ENCODE measurements at regions not wholly inside any gene's neighbourhood (a gene's known extent, or its start where the extent isn't known, plus 50 kb on each side); places are given as distances from the start of the nearest gene placed in this dataset.
A peak's percentile ranks its signal among the peaks of the same experiment; 100 is the strongest.
"Not testable (repeated sequence)": the region's sequence is repeated elsewhere in the genome, so short reads cannot be mapped to it uniquely, and the experiment has no call there.

DNA sequence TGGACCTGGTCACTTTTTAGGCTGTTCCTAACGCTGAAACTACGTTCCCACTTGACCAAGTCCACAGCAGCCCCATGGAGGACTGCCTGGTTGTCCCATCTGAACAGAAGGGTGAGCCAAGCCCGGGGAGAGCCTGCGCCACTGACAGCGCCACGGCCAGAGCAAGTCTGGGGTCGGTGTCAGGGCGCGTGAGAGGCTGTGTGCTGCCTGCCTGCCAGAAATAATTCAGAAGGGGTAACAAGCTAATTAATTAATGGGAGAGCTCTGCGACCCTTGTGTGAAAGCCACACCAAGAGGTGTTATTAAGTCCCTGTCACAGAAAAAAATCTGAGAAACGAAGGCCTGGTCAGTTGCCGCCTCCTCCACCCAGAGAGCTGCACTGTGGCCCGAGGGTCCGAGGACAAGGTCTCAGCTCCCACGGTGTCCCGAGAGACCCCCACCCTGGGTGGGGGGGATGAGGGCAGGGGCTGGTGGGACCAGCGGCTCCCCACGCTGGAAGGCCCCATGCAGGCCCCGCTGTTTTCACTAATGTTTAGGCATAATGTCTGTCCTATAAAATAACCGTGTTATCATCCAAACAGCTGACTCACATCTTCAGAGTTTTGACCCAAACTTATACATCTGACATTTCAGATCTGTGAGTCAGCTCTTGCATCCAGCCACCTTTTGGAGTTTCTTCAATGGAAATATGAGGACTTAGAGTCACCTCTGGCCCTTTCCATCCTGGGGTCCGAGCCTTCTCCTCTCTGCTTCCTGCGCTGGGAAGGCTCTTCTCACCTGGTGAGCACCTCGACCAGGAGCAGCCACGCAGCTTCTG is 58.5 kb downstream of the DLL1 start:
- no peak for DNase-seq (ENCODE audit: low spot score)

DNA sequence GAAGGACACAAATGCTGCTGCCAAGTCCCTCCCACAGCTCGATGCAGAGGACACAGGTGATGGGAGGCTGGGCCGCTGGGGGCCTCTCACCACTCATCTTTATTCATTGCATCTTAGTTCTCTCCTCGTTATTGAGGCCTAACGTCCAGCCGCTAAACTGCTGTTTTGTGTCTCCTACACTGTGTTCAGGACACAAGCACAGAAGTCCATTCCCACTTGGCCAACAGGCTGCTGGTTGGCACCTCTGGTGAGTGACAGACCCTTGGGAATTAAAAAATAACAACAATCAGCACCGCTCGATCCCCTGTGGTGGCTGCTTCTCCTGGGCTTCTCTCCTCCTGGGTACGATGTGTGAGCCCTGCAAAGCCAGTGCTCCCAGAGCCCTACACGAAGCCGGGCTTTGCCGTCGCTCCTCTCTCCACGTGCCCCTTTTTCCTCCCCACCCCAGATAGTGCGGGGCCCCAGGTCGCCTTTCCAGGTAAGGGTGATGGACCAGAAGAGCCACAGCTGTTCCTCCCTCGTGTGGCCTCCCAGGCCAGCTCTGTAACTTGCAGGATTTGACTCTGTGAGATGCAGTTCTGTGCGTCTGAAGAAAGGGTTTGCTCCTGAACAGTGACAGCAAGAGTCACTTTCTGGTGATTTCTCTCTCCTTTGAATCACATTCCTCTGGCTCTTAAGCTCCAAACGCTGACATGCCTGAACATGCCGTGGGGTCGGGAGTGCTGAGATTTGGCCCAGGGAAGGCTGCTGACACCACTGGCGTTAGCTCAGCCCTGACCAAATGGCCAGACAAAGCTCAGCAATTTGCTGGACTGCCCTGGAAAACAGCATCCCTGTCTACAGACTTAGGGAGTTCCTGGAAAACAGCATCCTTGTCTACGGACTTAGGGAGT is 59.3 kb downstream of the DLL1 start:
- no peak for DNase-seq (ENCODE audit: low spot score)

DNA sequence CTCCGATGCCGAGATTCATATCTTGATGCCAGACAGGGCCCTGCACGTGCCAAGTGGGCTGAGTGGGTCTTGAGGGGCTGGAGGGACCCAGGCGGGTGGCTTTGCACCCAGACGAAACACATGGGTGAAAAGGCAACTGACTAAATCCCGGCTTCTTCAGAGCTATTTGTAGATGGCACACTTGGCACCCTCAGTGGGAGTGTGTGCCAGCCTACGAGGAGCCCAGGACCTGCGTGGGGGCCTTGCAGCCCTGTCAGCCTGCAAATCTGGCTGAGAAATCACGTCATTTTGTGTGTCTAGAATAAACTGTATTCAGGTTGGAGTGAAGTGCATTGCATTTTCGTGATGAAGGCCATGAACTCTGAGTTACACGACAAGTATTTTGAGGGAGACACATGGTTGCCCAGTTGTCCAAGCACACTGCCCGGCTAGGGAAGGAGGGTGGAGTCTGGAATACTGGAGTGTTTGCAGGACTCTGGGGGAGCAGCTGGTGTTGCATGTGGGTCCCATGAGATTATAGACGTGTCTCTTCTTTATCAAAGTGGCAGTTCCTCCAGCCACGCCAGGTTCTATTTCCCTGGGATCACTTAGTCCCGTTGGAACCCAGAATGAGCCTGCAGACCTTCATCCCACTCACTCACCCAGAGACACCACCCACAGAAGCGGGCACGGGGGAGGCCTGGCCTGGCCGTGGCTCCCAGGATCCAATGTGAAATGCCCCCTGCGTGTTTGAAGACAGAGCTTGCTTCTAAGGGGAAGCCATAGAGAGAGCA is 60.2 kb downstream of the DLL1 start:
- DNase-seq (ENCODE audit: low spot score) = no peak

DNA sequence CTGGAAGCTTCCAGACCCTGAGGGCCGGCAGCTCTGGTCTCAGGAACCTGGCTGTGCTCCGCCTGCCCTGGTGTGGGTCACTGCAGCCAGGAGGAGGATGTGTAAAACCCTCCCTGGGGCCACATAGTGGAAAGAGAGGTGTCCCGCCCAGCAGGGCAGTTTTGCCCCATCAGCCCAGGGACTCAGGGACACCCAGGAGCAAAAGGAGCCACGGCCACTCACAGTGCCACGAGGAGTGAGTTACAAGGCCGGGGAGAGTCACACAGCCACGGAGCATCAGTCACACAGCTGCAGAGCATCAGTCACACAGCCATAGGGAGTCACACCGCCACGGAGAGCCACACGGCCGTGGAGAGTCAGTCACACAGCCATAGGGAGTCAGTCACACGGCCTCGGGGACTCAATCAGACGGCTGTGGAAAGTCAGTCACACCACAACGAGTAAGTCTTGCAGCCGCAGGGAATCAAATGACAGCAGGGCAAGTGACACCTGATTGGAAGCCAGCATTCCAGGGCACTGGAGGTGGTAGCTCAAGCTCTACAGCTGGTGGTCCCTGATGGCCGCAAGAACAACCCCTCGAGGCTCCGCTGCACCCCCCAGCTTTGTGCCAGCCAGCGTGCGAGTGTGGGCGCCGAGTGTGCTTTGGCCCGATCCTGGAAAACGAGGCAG is 60.9 kb downstream of the DLL1 start:
- DNase-seq (ENCODE audit: low spot score) = no peak

DNA sequence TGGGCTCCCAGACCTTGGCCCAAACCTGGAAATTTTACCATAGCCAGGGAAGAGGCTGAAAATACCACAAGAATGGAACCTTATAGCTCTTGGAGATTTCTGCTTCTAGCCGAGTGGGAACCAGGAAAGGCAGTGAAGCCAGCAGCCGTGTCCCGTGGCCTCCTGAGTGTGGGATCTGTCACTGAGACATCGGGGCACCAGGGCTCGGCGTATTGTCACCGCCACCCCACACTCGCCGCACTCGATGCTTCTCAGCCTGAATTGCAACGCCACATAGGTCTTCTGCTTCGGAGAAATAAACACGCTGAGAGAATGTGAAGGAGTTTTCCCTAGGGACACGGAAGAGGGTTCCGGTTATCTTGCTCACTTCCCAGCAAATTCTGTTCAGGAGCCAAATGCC is 61.5 kb downstream of the DLL1 start:
- DNase-seq (ENCODE audit: low spot score) = no peak

DNA sequence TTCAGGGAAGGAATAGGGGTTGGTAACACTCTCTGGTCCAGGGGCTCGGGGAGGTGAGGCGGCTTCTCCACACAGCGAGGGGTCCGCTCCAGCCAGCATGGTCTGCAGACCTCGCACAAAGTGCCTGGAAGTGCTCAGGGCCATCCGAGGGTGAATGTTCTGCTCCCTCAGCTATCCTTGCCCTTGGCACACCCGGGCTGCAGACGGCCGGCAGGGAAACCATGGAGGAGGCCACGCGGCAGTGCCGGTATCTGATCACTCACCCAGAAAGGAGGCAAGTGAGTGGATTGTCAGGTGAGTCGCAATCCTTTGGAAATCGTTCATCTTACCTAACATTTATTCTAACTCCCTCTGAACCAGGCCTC is 62.0 kb downstream of the DLL1 start:
- DNase-seq (ENCODE audit: low spot score) = no peak

DNA sequence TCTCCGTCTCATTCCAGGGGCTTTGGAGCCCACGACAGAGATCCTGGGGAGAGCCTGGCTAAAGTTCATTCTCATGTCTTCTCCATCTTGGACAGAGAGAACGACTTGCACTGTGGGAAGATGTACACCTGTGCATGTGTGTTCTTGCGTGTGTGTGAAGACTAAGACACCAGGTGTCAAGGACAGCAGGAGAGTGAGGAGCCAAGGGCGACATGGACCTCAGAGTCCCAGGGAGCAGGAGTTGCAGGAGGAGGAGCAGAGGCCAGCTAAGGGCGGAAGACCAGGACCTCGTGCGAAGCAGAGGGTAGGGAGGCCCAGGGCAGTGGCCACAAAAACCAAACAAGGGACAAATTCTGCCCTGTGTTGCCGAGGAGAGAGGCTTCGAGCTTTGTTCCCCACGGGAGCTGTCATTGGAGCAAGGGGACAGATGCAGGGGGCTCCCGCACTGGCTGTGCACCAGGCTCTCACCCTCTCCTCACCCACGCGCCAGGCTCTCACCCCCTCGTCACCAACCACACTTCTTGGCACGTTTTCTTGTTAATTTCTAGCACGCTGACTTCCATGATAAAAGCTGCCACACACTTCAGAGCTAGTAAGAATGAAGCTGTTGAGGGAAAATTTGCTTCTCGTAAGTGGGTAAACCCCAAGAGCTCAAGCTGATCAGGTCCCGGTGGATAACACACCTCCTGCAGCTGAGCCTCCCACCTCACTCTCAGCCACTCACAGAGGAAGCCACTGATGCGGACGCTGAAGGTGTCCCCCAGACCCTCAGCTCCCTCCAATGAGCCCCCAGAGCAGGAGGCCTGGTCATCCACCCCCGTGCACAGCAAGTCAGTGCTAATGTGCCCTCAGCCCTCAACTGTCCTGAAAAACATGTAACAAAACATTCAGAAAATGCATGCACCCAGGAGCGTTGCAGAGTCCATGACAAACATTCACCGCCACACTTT is 62.6 kb downstream of the DLL1 start:
- DNase-seq (ENCODE audit: low spot score) = no peak

DNA sequence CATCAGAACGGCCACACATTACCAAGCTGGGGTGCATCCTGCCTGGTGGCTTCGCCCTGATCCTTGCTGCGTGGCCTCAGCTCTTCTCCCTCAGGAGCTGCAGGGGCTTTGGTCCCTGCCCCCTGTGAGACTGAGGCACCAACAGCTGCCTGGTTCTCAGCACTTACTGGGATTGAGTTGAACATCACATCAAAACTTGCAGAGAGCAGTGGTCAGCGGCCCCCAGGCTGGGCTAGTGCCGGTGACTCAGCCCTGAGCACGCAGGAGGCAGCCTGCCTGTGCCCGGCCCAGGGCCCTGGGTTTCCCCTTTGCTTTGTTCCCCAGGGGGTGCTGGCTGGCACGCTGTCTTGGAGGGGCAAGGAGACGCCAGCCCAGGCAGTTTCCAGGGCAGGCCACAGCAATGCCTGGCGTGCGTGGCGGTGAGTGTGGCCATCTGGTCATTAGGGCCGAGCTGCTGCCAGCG is 63.3 kb downstream of the DLL1 start:
- DNase-seq (ENCODE audit: low spot score) = no peak

DNA sequence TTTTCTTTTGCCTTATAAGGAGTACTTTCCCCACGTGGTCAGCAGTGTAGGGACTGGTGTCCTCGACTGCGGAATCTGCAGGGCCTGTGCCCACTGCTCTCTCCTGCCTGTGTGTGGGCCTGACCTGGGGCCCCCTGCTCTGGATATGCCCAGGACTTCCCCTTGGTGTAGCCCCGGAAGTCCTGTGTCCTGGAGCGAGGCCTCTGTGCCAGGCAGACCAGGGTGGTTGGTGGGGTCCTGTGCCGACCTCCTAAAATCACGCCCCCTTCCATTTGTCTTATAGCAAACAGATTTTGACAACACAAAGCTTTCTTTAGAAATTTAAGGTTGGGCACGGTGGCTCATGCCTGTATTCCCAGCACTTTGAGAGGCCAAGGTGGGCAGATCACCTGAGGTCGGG is 64.2 kb downstream of the DLL1 start:
- no peak for DNase-seq (ENCODE audit: low spot score)

DNA sequence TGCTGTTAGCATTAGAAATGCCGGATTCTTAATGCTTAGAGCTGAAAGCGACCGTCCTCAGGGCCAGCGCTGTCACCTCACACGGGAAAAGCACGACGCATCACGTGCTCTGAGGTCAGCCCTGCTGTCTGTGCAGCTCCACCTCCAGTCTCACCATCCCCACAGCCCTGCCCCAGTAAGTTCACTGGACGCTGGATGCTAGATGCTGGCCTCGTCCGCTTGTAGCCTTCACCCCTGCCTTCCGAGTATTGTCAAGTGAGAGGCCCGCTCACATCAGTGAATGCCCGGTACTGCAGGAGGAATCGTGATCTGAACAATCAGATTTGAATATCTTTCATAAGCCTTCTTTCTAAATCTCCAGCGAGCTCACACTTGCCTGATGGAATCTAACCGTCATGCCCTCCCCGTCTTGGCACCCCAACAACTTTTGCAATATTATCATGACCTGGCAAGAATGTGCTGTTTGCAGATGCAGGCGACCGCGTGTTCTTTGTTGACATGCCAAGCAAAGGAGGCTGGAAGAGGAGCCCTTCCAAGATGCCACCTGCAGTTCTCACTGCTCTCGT is 64.9 kb downstream of the DLL1 start:
- DNase-seq (ENCODE audit: low spot score) = no peak

DNA sequence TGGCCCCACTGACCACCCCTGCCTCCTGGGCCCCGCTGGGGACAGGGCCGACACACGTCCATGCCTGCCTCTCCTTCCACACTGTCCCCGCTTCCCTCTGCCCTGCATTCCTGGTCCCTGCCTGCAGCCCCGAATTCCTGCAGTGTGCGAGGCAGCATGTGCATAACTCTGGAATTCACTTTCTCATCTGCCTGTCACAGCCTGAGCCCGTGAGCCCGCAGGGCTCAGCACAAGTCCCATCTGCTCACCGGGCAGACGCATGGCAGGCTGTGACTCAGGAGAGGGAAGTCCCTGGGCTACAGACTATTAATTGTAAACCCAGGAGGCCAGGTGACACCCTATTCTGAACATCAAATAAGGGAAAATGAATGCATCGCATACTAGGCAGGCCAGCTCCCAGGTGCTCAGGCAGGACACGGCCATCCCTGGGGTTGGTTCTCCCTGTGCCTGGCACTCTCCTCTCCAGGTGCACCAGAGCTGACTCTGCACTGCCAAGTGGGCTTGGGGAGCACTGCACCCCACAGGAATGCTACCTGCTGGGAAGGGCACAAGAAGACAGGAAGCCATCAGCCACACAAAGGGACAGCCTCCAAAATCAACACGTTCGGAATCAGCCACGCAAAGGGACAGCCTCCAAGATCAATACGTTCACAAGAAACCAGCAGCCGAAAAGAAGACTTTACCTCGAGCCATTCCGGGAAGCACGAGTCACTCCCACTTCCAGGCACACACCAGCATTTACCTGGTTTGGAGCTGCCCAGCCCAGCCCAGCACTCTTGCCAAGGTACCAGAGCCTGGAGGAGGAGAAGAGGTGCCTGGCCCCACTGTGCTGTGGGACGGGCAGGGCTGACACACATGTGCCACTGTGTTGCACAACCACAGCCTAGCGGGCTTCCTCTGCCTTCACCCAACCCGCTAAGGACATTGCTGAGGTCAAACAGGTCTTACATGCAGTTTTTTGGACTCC is 65.9 kb downstream of the DLL1 start:
- peak; percentile 87 for DNase-seq (ENCODE audit: low spot score)

DNA sequence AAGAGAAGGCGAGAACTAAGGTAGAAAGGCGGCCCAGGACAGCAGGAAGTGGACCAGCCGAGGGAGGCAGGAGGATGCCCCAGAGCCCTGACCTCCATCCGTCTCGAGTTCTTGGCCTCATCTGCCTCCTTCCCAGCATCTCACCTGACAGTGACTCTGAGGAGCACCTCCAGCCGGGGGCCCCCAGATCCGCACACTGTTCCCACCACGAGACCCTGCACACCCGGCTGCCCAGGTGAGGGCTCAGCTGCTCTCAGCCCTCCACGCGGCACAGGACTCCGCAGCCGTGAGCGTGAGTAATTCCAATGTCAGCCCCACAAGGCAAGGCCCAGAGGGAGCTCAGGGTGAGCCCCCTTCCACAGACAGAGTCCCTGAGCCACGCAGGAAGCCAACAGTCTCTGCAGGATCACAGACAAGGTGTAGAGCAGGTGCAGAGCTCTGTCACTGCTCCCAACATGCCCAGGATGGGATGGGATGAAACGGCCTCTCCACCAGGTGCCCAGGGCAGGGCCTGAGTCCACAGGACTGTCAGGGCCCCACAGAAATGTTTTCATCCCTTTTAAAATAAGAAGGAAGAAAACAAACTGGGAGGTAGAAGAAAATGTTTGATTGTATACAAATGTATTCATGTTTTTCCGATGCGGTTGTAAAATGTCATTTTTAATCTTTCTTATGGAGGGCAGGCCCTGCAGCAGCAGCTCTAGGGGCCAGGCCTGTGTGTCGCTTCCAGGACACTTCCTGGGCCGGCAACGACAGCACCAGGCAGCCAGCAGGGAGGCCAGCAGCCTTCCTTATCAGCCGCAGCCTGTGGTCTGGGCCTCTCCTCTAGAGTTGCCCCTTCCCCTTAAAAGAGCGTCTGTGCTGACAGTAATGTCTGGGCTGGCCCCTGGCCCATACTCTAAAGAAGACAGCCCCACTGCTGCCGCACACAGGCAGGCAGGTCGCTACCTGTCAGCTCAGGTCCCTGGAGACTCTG is 66.9 kb downstream of the DLL1 start:
- DNase-seq (ENCODE audit: low spot score) = no peak

DNA sequence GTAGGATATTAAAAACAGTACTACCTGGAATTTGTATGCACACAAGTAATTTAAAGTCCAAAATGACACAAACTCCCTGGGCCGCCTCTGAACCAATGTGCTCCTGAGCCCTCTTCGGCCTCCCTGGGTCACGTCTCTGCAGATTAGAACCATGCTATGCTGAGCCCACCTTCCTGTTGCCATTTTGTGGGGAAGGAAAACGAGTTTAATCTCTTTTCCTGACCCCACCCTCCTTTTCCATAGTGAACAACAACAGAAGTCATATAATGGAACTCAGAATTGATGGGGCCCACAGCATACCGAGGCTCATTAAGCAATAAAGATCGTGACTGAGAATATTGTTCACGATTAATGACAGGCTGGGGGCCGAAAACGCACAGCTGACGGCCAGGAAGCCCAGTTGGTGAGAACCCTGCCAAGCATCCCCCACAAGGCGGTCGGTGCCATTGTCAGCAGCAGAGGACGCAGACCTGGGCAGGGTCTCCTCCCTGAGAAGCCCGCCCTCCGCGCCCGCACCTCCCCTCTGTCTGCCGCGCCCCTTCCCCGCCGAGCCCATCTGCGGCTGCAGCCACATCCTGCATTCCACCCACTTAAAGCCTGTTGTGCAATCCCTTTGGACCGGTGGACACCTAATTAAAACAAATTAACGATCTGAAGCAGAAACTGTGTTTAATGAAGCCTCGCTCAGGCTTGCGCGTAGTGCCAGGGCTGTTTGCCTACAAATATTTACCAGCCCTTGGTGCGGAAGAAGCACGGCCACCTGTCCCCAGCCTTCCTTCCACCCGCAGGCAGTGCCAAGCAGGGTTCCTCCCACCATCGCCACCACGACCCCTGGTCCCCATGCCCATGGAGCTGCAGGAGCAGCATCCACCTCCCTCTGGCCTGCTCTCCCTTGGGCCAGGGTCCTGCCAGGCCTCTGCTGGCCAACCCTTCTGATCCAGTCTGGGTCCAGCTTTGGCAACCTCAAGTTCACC is 68.1 kb downstream of the DLL1 start:
- DNase-seq (ENCODE audit: low spot score) = peak; percentile 68

DNA sequence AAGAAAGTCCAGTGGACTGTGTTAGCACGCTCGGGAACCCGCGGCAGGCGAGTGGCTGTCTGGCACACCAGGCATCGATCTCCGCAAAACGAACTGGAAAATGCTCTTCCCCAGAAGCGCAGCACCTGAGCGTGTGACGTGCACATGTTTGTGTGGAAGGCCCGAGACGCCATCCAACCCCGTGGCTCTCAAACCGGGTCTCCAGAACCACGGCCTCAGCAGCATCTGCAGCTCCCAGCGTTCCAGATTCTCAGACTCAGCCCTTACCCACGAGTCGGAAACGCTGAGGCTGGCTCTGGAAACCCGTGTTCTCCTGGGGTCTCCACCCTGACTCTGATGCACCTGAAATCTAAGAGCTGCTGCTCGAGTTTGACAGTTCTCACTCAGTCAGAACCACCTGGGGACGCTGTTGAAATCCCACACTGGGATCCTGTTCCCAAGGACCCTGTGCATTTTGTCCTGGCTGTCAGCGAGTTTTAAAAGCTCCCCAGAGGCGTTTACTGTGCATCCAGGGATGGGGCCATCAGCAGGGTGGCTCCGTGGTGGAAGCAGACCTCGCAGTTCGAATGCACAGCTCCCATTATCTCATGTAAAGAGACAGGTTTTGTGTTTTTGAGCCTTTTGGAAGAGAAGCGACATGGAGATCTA is 69.0 kb downstream of the DLL1 start:
- DNase-seq (ENCODE audit: low spot score) = no peak

DNA sequence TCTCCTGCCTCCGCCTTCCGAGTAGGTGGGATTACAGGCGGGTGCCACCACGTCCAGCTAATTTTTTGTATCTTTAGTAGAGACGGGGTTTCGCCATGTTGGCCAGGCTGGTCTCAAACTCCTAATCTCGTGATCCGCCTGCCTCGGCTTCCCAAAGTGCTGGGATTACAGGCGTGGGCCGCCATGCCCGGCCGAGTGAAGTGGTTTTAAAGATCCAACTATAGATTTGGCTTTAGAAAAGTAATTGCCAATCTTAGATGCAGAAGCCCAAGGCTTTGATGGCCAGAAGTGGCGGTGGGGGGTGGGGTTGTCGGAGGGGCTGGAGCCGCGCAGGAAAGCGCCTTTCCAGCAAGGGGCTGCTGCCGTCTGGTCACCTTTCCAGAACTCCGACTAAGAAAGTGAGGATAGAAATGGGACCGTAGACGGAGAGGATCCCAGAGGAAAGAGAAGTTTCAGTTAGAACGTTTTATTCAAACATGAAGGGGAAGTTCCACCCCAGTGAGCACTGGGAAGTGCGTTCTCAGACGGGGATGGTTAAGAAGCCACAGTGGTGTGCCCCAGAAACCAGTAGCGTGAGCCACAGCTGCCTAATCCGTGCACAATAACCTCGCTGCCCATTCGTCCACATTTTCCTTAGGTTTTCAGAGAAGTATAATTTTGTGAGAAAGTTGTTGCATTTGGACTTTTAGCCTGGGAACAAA is 69.7 kb downstream of the DLL1 start:
- no peak for DNase-seq (ENCODE audit: low spot score)

DNA sequence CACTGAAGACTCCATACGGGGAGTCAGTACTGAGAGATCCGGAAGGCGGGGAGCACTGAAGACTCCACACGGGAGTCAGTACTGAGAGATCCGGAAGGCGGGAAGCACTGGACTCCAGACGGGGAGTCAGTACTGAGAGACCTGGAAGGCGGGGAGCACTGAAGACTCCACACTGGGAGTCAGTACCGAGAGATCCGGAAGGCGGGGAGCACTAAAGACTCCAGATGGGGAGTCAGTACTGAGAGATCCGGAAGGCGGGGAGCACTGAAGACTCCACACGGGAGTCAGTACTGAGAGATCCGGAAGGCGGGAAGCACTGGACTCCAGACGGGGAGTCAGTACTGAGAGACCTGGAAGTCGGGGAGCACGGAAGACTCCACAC is 77.2 kb downstream of the DLL1 start:
- DNase-seq (ENCODE audit: low spot score) = not testable (repeated sequence)
